H1 (cell line): ENCODE measurements at regions not wholly inside any gene's neighbourhood (a gene's known extent, or its start where the extent isn't known, plus 50 kb on each side); places are given as distances from the start of the nearest gene placed in this dataset.

Experiments
- CTCF ChIA-PET: fragments of 300-600 bp; sonication (Branson Sonifier 250); formaldehyde crosslinking; loops from one replicate; lab custom pipeline; 2021; ENCODE audit not compliant: partially characterized antibody; lab: Charles Lee
- POLR2A ChIA-PET: fragments of 300-600 bp; sonication (Branson Sonifier 250); formaldehyde crosslinking; loops from one replicate; lab custom pipeline; 2021; ENCODE audit warnings: inconsistent platforms; ENCODE audit not compliant: partially characterized antibody; lab: Charles Lee
- DNase-seq, 2 experiments: peaks; one replicate each; pipeline versions ENCODE4 v3.0.0 to v3.0.0-alpha.2; 2010 to 2022; ENCODE audit warnings: low spot score in 2 of 2, low read depth in 1 of 2, mixed read lengths in 1 of 2
- FAIRE-seq: peaks from 2 replicates; lab custom pipeline; 2011; peaks lifted over from hg19 to GRCh38; lab: Jason Lieb, UNC
- H2AFZ ChIP-seq: 2 replicates; pipeline ENCODE4 v1.8.1; 2012; ENCODE audit warnings: low read length, inconsistent platforms
- H2AK5ac ChIP-seq: 2 replicates; pipeline ENCODE4 v1.6.1; 2013; ENCODE audit warnings: low read depth, low read length
- H2BK120ac ChIP-seq: replicated peaks from 2 replicates; pipeline ENCODE3; 2013; ENCODE audit warnings: low read depth, low read length, inconsistent platforms
- H2BK12ac ChIP-seq: 2 replicates; pipeline ENCODE4 v1.6.1; 2013; ENCODE audit warnings: low read depth, low read length
- H2BK15ac ChIP-seq: 2 replicates; pipeline ENCODE4 v1.6.1; 2013; ENCODE audit warnings: low read length
- H2BK20ac ChIP-seq: 2 replicates; pipeline ENCODE4 v1.6.1; 2013; ENCODE audit warnings: low read length
- H2BK5ac ChIP-seq: 2 replicates; pipeline ENCODE4 v1.6.1; 2013; ENCODE audit warnings: low read depth, low read length
- H3K14ac ChIP-seq: 2 replicates; pipeline ENCODE4 v1.6.1; 2013; ENCODE audit warnings: inconsistent platforms; ENCODE audit not compliant: insufficient read length
- H3K18ac ChIP-seq: 2 replicates; pipeline ENCODE4 v1.6.1; 2013; ENCODE audit warnings: low read length; ENCODE audit errors: extremely low read depth
- H3K23ac ChIP-seq: 2 replicates; pipeline ENCODE4 v1.6.1; 2013; ENCODE audit warnings: inconsistent platforms; ENCODE audit not compliant: insufficient read length
- H3K23me2 ChIP-seq: 2 replicates; pipeline ENCODE4 v1.6.1; 2013; ENCODE audit warnings: low read depth, low read length
- H3K27ac ChIP-seq: 2 replicates; pipeline ENCODE4 v1.6.1; 2011; ENCODE audit warnings: low read depth, low read length, inconsistent platforms
- H3K27me3 ChIP-seq, 4 experiments: replicated peaks in 1 of 4; 1 replicate in 1 of 4; 2 replicates in 3 of 4; pipeline versions ENCODE4 v1.6.1 to v1.8.1; 2011 to 2013; ENCODE audit warnings: low read length in 3 of 4, mild to moderate bottlenecking in 3 of 4, inconsistent platforms in 2 of 4, mixed read lengths in 2 of 4, moderate library complexity in 1 of 4; ENCODE audit not compliant: control insufficient read depth in 3 of 4, insufficient read depth in 3 of 4; ENCODE audit errors: extremely low read depth in 1 of 4
- H3K36me3 ChIP-seq, 4 experiments: 2 replicates each; pipeline versions ENCODE4 v1.6.1 to v1.8.1; 2011 to 2013; ENCODE audit warnings: mild to moderate bottlenecking in 4 of 4, low read length in 3 of 4, moderate library complexity in 2 of 4, control low read depth in 1 of 4, inconsistent platforms in 1 of 4; ENCODE audit not compliant: insufficient read depth in 4 of 4, control insufficient read depth in 2 of 4
- H3K4ac ChIP-seq: replicated peaks from 2 replicates; pipeline ENCODE3; 2013; ENCODE audit warnings: low read length, low read depth, mixed read lengths, inconsistent platforms; ENCODE audit not compliant: insufficient read length
- H3K4me1 ChIP-seq, 4 experiments: replicated peaks in 1 of 4; 1 replicate in 1 of 4; 2 replicates in 3 of 4; pipeline versions ENCODE4 v1.6.1 to v1.8.1; 2011 to 2013; ENCODE audit warnings: low read length in 3 of 4, inconsistent platforms in 2 of 4, mixed read lengths in 1 of 4; ENCODE audit not compliant: insufficient read depth in 4 of 4, control insufficient read depth in 3 of 4
- H3K4me2 ChIP-seq, 2 experiments: 2 replicates each; pipeline versions ENCODE4 v1.6.1 to v1.8.1; 2011 to 2013; ENCODE audit warnings: low read depth in 2 of 2, low read length in 2 of 2, control low read depth in 1 of 2, inconsistent platforms in 1 of 2, mild to moderate bottlenecking in 1 of 2; ENCODE audit not compliant: insufficient read depth in 1 of 2
- H3K4me3 ChIP-seq, 4 experiments: fragments of 200-600, 300-600 bp in 1 of 4; sonication (generic), shearing (Covaris generic), sonication (Bioruptor Twin) in 1 of 4; 2 replicates each; pipeline versions ENCODE4 v1.5.1 to v1.8.1; 2011 to 2016; ENCODE audit warnings: low read length in 4 of 4, low read depth in 3 of 4, control low read depth in 2 of 4, inconsistent platforms in 2 of 4, mild to moderate bottlenecking in 2 of 4, mixed read lengths in 1 of 4, moderate library complexity in 1 of 4; ENCODE audit not compliant: insufficient read depth in 2 of 4; ENCODE audit errors: extremely low read depth in 1 of 4
- H3K56ac ChIP-seq: replicated peaks from 2 replicates; pipeline ENCODE3; 2013; ENCODE audit warnings: low read depth, mild to moderate bottlenecking, mixed read lengths, low read length, inconsistent platforms; ENCODE audit not compliant: insufficient read length
- H3K79me1 ChIP-seq: 2 replicates; pipeline ENCODE4 v1.6.1; 2013; ENCODE audit warnings: low read depth, low read length, control low read depth
- H3K79me2 ChIP-seq, 2 experiments: 2 replicates each; pipeline versions ENCODE4 v1.6.1 to v1.8.1; 2012 to 2013; ENCODE audit warnings: low read length in 2 of 2, mild to moderate bottlenecking in 2 of 2, inconsistent platforms in 1 of 2; ENCODE audit not compliant: insufficient read depth in 2 of 2, control insufficient read depth in 1 of 2
- H3K9ac ChIP-seq, 4 experiments: replicated peaks in 1 of 4; 1 replicate in 1 of 4; 2 replicates in 3 of 4; pipeline versions ENCODE4 v1.6.1 to v1.8.1; 2011 to 2013; ENCODE audit warnings: low read depth in 3 of 4, low read length in 3 of 4, control low read depth in 2 of 4, mild to moderate bottlenecking in 2 of 4, moderate library complexity in 2 of 4, inconsistent platforms in 1 of 4; ENCODE audit errors: extremely low read depth in 1 of 4
- H3K9me3 ChIP-seq, 2 experiments: 2 replicates each; pipeline versions ENCODE4 v1.6.1 to v1.8.1; 2012 to 2013; ENCODE audit warnings: mild to moderate bottlenecking in 2 of 2, moderate library complexity in 2 of 2, control low read depth in 1 of 2, inconsistent platforms in 1 of 2, low read depth in 1 of 2, low read length in 1 of 2, mixed read lengths in 1 of 2; ENCODE audit not compliant: insufficient read depth in 2 of 2
- H4K20me1 ChIP-seq, 2 experiments: replicated peaks in 1 of 2; 2 replicates each; pipeline versions ENCODE3 to v1.8.1; 2011 to 2013; ENCODE audit warnings: inconsistent platforms in 2 of 2, low read length in 2 of 2, mild to moderate bottlenecking in 1 of 2; ENCODE audit not compliant: insufficient read depth in 2 of 2, control insufficient read depth in 1 of 2
- H4K5ac ChIP-seq: 2 replicates; pipeline ENCODE4 v1.6.1; 2013; ENCODE audit warnings: low read length, low read depth, mixed read lengths, inconsistent platforms; ENCODE audit not compliant: insufficient read length
- H4K8ac ChIP-seq: 2 replicates; pipeline ENCODE4 v1.8.0; 2013; ENCODE audit warnings: mild to moderate bottlenecking, moderate library complexity, low read length, inconsistent platforms; ENCODE audit not compliant: insufficient read depth; ENCODE audit errors: extremely low read depth
- H4K91ac ChIP-seq: replicated peaks from 2 replicates; pipeline ENCODE3; 2013; ENCODE audit warnings: low read length, mixed read lengths, inconsistent platforms; ENCODE audit not compliant: insufficient read length
- ASH2L ChIP-seq: fragments of 200-600, 300-600 bp; sonication (generic); IDR thresholded peaks from one replicate; pipeline ENCODE4 v1.7.1; 2017; ENCODE audit warnings: low read length
- ATF3 ChIP-seq: IDR thresholded peaks from 2 replicates; pipeline ENCODE4 v1.6.1; 2011; ENCODE audit warnings: low read depth, mild to moderate bottlenecking, low read length; ENCODE audit not compliant: insufficient read depth
- BRCA1 ChIP-seq: IDR thresholded peaks from 2 replicates; pipeline ENCODE4 v1.6.1; 2012; ENCODE audit warnings: low read depth, low read length, improper control_type of control experiment
- CBX5 ChIP-seq: fragments of 300-800, 300-1000 bp; sonication (generic); IDR thresholded peaks from 2 replicates; pipeline ENCODE4 v1.7.1; 2016; ENCODE audit warnings: antibody characterized with exemption, low read length, low read depth
- CHD2 ChIP-seq: IDR thresholded peaks from 2 replicates; pipeline ENCODE4 v1.6.1; 2012; ENCODE audit warnings: low read length, improper control_type of control experiment
- CREB1 ChIP-seq: IDR thresholded peaks from 2 replicates; pipeline ENCODE4 v1.6.1; 2012; ENCODE audit warnings: inconsistent platforms
- EP300 ChIP-seq, 2 experiments: IDR thresholded peaks; 1 replicate in 1 of 2; 2 replicates in 1 of 2; pipeline ENCODE4 v1.6.1; 2011 to 2012; ENCODE audit warnings: low read depth in 2 of 2, low read length in 2 of 2, mild to moderate bottlenecking in 2 of 2, borderline replicate concordance in 1 of 2, inconsistent platforms in 1 of 2, moderate library complexity in 1 of 2
- FOSL1 ChIP-seq: IDR thresholded peaks from 2 replicates; pipeline ENCODE4 v1.6.1; 2011; ENCODE audit warnings: mild to moderate bottlenecking, low read depth, low read length, moderate library complexity; ENCODE audit not compliant: insufficient read depth
- JUND ChIP-seq: IDR thresholded peaks from 2 replicates; pipeline ENCODE4 v1.6.1; 2011; ENCODE audit warnings: mild to moderate bottlenecking, improper control_type of control experiment, low read length
- KDM1A ChIP-seq: fragments of 200-600, 300-600 bp; sonication (generic); IDR thresholded peaks from 2 replicates; pipeline ENCODE4 v1.7.1; 2016; ENCODE audit warnings: mild to moderate bottlenecking, low read length, borderline replicate concordance
- PHF8 ChIP-seq: fragments of 200-600 bp; sonication (generic); conservative IDR thresholded peaks from 2 replicates; pipeline ENCODE4 v1.7.1; 2012; ENCODE audit warnings: low read depth, mild to moderate bottlenecking, inconsistent platforms, low read length, moderate library complexity
- RFX5 ChIP-seq: IDR thresholded peaks from 2 replicates; pipeline ENCODE4 v1.6.1; 2011; ENCODE audit warnings: low read depth, low read length, improper control_type of control experiment, borderline replicate concordance
- WGBS, 2 experiments: shearing (Covaris generic) in 1 of 2; methylation state at CpG; one replicate each; pipeline versions ENCODE4 v1.1.6 to v1.1.7; 2013 to 2015; ENCODE audit warnings: low lambda C conversion rate in 2 of 2, mixed read lengths in 2 of 2, inconsistent platforms in 1 of 2, low coverage in 1 of 2, missing lambda C conversion rate in 1 of 2; ENCODE audit not compliant: insufficient replicate concordance in 2 of 2, insufficient coverage in 1 of 2, insufficient read length in 1 of 2; ENCODE audit errors: extremely low coverage in 1 of 2, missing lambda C conversion rate in 1 of 2; 5-methylcytosine and 5-hydroxymethylcytosine counted together

- H3K9me3 ChIP-seq: peaks cover 6 to 14% of the 10 kb centered on the region in 2 experiments; a peak in 3 of 4 replicates
- no peak overlapping the region for H3K56ac ChIP-seq
- H3K79me1 ChIP-seq: no peaks in the 10 kb centered on the region
- H3K9ac ChIP-seq: no peak overlapping the region
- H2BK5ac ChIP-seq: no peak overlapping the region
- H3K27ac ChIP-seq: no peak overlapping the region
- H3K36me3 ChIP-seq: no peaks in the 10 kb centered on the region
- no peak overlapping the region for H2BK120ac ChIP-seq
- H2BK12ac ChIP-seq: no peak overlapping the region
- H2AK5ac ChIP-seq: no peak overlapping the region
- H3K79me2 ChIP-seq: no peaks in the 10 kb centered on the region
- no peak overlapping the region for H2BK20ac ChIP-seq
- no peak overlapping the region for H3K23ac ChIP-seq
- H4K5ac ChIP-seq: no peak overlapping the region
- no peak overlapping the region for H4K8ac ChIP-seq
- 92% methylated on average over 4 of the region's 4 CpGs; no CpG with 5 or more reads in 1 of the 2 experiments for WGBS, 2 experiments
- no peaks in the 10 kb centered on the region for H3K4me1 ChIP-seq
- no peak overlapping the region for H3K18ac ChIP-seq
- ChIA-PET CTCF (interaction anchor here (1.0 kb wide), 1 partner anchor 25 kb away, joined by 3 read pairs; no protein-coding TSS in a partner anchor), POLR2A (no interaction called here)
- H3K23me2 ChIP-seq: no peaks in the 10 kb centered on the region
- H4K91ac ChIP-seq: no peak overlapping the region
- no peak for DNase-seq
- no peak overlapping the region for H3K4me3 ChIP-seq
- FAIRE-seq: no peak
- no peak overlapping the region for H3K4me2 ChIP-seq
- no peak overlapping the region for H3K4ac ChIP-seq
- no peaks in the 10 kb centered on the region for H4K20me1 ChIP-seq
- no peak overlapping the region for H2AFZ ChIP-seq
- H3K27me3 ChIP-seq: no peaks in the 10 kb centered on the region
- no peak overlapping the region for H2BK15ac ChIP-seq
- no peak overlapping the region for H3K14ac ChIP-seq
- no peak for TF ChIP-seq ATF3
- TF ChIP-seq CBX5: no peak
- no peak for TF ChIP-seq PHF8
- no peak for TF ChIP-seq FOSL1
- no peak for TF ChIP-seq EP300 (IDR thresholded peaks at IDR 0.05; ENCODE audit: borderline replicate concordance in 1 of 2, low read depth in 2 of 2, low read length in 2 of 2)
- TF ChIP-seq BRCA1: no peak
- no peak for TF ChIP-seq KDM1A
- no peak for TF ChIP-seq JUND
- TF ChIP-seq CHD2: no peak
- no peak for TF ChIP-seq CREB1
- TF ChIP-seq RFX5: no peak
- TF ChIP-seq ASH2L: no peak
Observed at GRCh38 chr5:54673523-54674225, 156.1 kb downstream of the SNX18 start.
